MM.1S (cell line): ENCODE measurements at regions not wholly inside any gene's neighbourhood (a gene's known extent, or its start where the extent isn't known, plus 50 kb on each side); places are given as distances from the start of the nearest gene placed in this dataset.

Experiments
- DNase-seq: peaks from one replicate; pipeline ENCODE4 v3.0.0-alpha.2; 2015
- H2AFZ ChIP-seq: fragments of 300-600 bp; sonication (generic); 2 replicates; pipeline ENCODE4 v1.6.0; 2016; ENCODE audit warnings: antibody characterized with exemption, low read length
- H3F3A ChIP-seq: fragments of 300-600 bp; sonication (generic); 2 replicates; pipeline ENCODE4 v1.6.1; 2016; ENCODE audit warnings: mild to moderate bottlenecking, antibody characterized with exemption, low read length, moderate library complexity, mixed read lengths; ENCODE audit not compliant: insufficient read depth
- H3K27ac ChIP-seq: fragments of 300-600 bp; sonication (generic); 2 replicates; pipeline ENCODE4 v1.5.1; 2016; ENCODE audit warnings: mild to moderate bottlenecking, low read length
- H3K27me3 ChIP-seq: fragments of 300-600 bp; sonication (generic); replicated peaks from 2 replicates; pipeline ENCODE4 v1.6.0; 2016; ENCODE audit warnings: low read length; ENCODE audit not compliant: insufficient read depth
- H3K36me3 ChIP-seq: fragments of 300-600 bp; sonication (generic); replicated peaks from 2 replicates; pipeline ENCODE4 v1.6.1; 2016; ENCODE audit warnings: mild to moderate bottlenecking, low read length, mixed read lengths; ENCODE audit not compliant: insufficient read depth
- H3K4me1 ChIP-seq: fragments of 300-600 bp; sonication (generic); 2 replicates; pipeline ENCODE4 v1.6.1; 2016; ENCODE audit warnings: low read length, mixed read lengths
- H3K4me2 ChIP-seq: fragments of 300-600 bp; sonication (generic); 2 replicates; pipeline ENCODE4 v1.6.0; 2016; ENCODE audit warnings: low read depth, low read length
- H3K4me3 ChIP-seq: fragments of 300-600 bp; sonication (generic); 2 replicates; pipeline ENCODE4 v1.5.1; 2016; ENCODE audit warnings: low read length, mixed read lengths
- H3K79me2 ChIP-seq: fragments of 300-600 bp; sonication (generic); 2 replicates; pipeline ENCODE4 v1.6.1; 2016; ENCODE audit warnings: mixed run types, low read length, mixed read lengths
- H3K9ac ChIP-seq: fragments of 300-600 bp; sonication (generic); 2 replicates; pipeline ENCODE4 v1.6.1; 2016; ENCODE audit warnings: low read length, mixed read lengths
- H3K9me2 ChIP-seq: fragments of 300-600 bp; sonication (generic); replicated peaks from 2 replicates; pipeline ENCODE4 v1.6.1; 2016; ENCODE audit warnings: mild to moderate bottlenecking, low read length, mixed read lengths; ENCODE audit not compliant: insufficient read depth
- H3K9me3 ChIP-seq: fragments of 300-600 bp; sonication (generic); replicated peaks from 2 replicates; pipeline ENCODE4 v1.6.1; 2016; ENCODE audit warnings: mild to moderate bottlenecking, low read length, mixed read lengths; ENCODE audit not compliant: insufficient read depth
- H4K20me1 ChIP-seq: fragments of 300-600 bp; sonication (generic); 2 replicates; pipeline ENCODE4 v1.6.1; 2016; ENCODE audit warnings: mild to moderate bottlenecking, low read length, moderate library complexity, mixed read lengths; ENCODE audit not compliant: insufficient read depth
- CTCF ChIP-seq: fragments of 300-600 bp; sonication (generic); IDR thresholded peaks from 2 replicates; pipeline ENCODE4 v1.5.1; 2016; ENCODE audit warnings: antibody characterized with exemption, low read length, mixed read lengths
- EZH2 ChIP-seq: fragments of 300-600 bp; sonication (generic); optimal IDR thresholded peaks from 2 replicates; pipeline ENCODE3; 2017; ENCODE audit warnings: low read depth, mild to moderate bottlenecking, antibody characterized with exemption, low read length, mixed read lengths
- EZH2phosphoT487 ChIP-seq: fragments of 300-600 bp; sonication (generic); IDR thresholded peaks from 2 replicates; pipeline ENCODE4 v1.6.1; 2018; ENCODE audit warnings: antibody characterized with exemption, low read length

DNA sequence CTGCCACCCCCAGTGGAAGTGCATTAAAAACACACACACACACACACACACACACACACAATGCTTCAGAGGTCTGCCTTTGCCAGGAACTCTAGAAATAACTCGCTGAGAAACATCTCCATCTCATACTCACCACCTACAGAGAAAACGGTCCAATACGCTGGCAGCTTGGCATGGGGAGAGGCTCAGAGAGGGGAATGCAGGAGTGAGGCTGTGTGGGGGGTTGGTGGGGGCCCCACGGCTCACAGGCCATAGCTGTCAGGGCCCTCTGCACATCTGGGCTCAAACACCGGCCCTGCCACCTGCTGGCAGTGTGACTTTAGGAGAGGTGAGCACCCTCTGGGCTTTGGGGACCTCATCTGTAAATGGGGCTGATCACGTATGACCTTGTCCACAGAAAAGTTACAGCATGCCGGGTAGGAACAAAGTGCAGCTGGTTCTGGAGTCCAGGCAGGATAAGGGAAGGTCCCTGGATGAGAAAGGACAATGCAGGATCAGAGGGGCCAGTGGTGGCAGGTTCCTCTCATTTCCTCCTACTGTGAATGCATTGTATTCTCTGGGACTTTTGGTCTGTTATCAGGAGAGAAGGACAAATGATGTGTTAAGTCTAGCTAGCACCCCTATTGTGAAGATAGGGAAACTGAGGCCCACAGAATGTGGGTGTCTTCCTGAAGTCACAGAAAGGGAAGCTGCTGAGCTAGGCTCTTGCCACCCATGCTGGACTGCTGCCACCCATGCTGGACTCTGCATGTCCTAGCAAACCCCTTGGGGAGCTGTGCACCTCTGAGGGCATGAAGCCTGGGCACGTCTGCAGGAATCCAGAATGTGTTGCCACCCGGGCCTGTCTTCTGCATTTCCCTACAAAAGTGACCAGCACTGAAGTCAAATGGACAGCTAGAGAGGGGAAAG lies 404.6 kb downstream of the RPS24 start:
- Histone ChIP-seq H3K27ac (no peak overlapping the region), H3K9me3 (no peaks in the 10 kb centered on the region), H3K4me3 (no peak overlapping the region), H3K27me3 (no peaks in the 10 kb centered on the region), H3K79me2 (no peaks in the 10 kb centered on the region), H3K4me2 (no peak overlapping the region), H3F3A (no peaks in the 10 kb centered on the region), H4K20me1 (no peaks in the 10 kb centered on the region), H2AFZ (no peak overlapping the region), H3K36me3 (no peaks in the 10 kb centered on the region), H3K4me1 (peaks cover 7% of the 10 kb centered on the region), H3K9ac (no peak overlapping the region), H3K9me2 (no peaks in the 10 kb centered on the region)
- no peak for DNase-seq
- peak; percentile 18; the same call in 1 of the 2 replicates for TF ChIP-seq CTCF
- TF ChIP-seq EZH2phosphoT487: no peak

GRCh38 chr10:78438907-78439809 lies 405.5 kb downstream of the RPS24 start:
- Histone ChIP-seq H3K9me2 (no peaks in the 10 kb centered on the region), H3F3A (no peaks in the 10 kb centered on the region), H3K4me2 (no peak overlapping the region), H3K9me3 (no peaks in the 10 kb centered on the region), H2AFZ (no peak overlapping the region), H3K79me2 (no peaks in the 10 kb centered on the region), H3K4me3 (no peak overlapping the region), H3K9ac (no peak overlapping the region), H3K4me1 (peaks cover 7% of the 10 kb centered on the region), H3K36me3 (no peaks in the 10 kb centered on the region), H4K20me1 (no peaks in the 10 kb centered on the region), H3K27me3 (no peaks in the 10 kb centered on the region), H3K27ac (no peak overlapping the region)
- no peak for TF ChIP-seq EZH2
- no peak for TF ChIP-seq CTCF
- no peak for TF ChIP-seq EZH2phosphoT487
- DNase-seq: no peak

GRCh38 chr10:78441010-78441409 lies 407.3 kb downstream of the RPS24 start:
- H2AFZ ChIP-seq: no peak overlapping the region
- no peak overlapping the region for H3K27ac ChIP-seq
- no peaks in the 10 kb centered on the region for H3K79me2 ChIP-seq
- no peak overlapping the region for H3K9ac ChIP-seq
- H3K4me3 ChIP-seq: no peak overlapping the region
- no peaks in the 10 kb centered on the region for H3K36me3 ChIP-seq
- no peaks in the 10 kb centered on the region for H3K9me3 ChIP-seq
- no peaks in the 10 kb centered on the region for H3K9me2 ChIP-seq
- TF ChIP-seq CTCF (no peak), EZH2phosphoT487 (no peak), EZH2 (no peak)
- H3K4me2 ChIP-seq: no peak overlapping the region
- peaks cover 7% of the 10 kb centered on the region for H3K4me1 ChIP-seq
- H4K20me1 ChIP-seq: no peaks in the 10 kb centered on the region
- H3F3A ChIP-seq: no peaks in the 10 kb centered on the region
- no peaks in the 10 kb centered on the region for H3K27me3 ChIP-seq
- DNase-seq: no peak
